ENCODE measurements at regions not wholly inside any gene's neighbourhood (a gene's known extent, or its start where the extent isn't known, plus 50 kb on each side); places are given as distances from the start of the nearest gene placed in this dataset.

- no peak for DNase-seq (ENCODE audit: low read depth)
- H3K4me3 ChIP-seq (ENCODE audit: low read depth, low read length) = no peak overlapping the region
- TF ChIP-seq CTCF (IDR thresholded peaks at IDR 0.05; ENCODE audit: insufficient read depth, low read depth, low read length) = no peak
These were observed 150.0 kb upstream of the AHI1 start for GRCh38 chr6:135647521-135647920.

DNA sequence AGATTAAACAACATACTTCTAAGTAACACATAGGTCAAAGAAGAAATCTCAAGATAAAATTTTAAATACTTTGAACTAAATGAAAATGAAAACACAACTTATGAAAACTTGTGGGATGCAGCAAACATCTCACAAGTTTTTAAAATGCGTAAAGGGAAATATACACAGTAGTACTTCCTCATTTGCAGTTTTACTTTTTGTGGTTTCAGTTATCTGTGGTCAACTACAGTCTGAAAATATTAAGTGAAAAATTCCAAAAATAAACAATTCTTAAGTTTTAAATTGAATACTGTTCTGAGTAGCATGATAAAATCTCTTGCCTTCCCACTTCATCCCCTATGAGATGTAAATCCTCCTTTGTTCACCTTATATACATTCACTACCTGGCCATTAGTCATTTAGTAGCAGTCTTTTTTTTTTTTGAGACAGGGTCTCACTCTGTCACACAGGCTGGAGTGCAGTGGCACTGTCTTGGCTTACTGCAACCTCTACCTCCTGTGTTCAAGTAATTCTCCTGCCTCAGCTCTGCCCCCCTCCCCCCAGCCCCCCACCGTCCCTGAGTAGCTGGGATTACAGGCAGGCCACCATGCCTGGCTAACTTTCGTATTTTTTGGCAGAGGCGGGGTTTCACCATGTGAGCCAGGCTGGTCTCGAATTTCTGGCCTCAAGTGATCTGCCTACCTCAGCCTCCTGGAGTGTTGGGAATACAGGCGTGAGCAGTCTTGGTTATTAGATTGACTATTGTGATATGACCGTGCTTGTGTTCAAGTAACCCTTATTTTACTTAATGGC is 154.6 kb upstream of the AHI1 start:
- no peak overlapping the region for H3K4me3 ChIP-seq (ENCODE audit: low read depth, low read length)
- no peak for DNase-seq (ENCODE audit: low read depth)
- TF ChIP-seq CTCF (IDR thresholded peaks at IDR 0.05; ENCODE audit: insufficient read depth, low read depth, low read length) = no peak

- TF ChIP-seq CTCF (IDR thresholded peaks at IDR 0.05; ENCODE audit: insufficient read depth, low read depth, low read length) = no peak
- peak; percentile 11 for DNase-seq (ENCODE audit: low read depth)
- no peak overlapping the region for H3K4me3 ChIP-seq (ENCODE audit: low read depth, low read length)
These were observed 157.5 kb upstream of the AHI1 start for GRCh38 chr6:135655055-135655454.

DNA sequence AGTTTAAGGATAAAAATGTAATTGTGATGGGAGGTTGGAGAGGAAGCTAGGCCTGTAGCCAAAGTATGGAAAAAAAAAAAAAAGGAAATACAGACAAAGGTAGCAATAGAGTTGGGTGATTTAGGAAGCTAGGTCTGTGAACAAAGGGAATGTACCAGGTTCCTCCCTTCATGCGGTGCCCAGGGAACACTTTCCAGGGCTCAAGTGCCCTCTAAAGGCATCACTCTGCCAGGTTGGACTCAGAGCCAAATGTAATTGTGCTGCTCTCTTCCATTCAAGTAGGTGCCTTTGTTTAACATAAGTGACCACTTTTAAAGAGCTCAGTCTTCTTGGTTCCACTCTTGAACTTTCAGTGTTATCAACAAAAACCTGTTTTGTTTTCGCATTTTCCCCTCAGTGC is 159.7 kb upstream of the AHI1 start:
- no peak for DNase-seq (ENCODE audit: low read depth)
- no peak for TF ChIP-seq CTCF (IDR thresholded peaks at IDR 0.05; ENCODE audit: insufficient read depth, low read depth, low read length)

GRCh38 chr6:135658481-135658880 is 160.9 kb upstream of the AHI1 start:
- no peak for TF ChIP-seq CTCF (IDR thresholded peaks at IDR 0.05; ENCODE audit: insufficient read depth, low read depth, low read length)
- no peak overlapping the region for H3K4me3 ChIP-seq (ENCODE audit: low read depth, low read length)
- no peak for DNase-seq (ENCODE audit: low read depth)

More for the DNA sequence above, 159.7 kb upstream of the AHI1 start:
- H3K4me3 ChIP-seq (ENCODE audit: low read depth, low read length) = no peak overlapping the region

DNA sequence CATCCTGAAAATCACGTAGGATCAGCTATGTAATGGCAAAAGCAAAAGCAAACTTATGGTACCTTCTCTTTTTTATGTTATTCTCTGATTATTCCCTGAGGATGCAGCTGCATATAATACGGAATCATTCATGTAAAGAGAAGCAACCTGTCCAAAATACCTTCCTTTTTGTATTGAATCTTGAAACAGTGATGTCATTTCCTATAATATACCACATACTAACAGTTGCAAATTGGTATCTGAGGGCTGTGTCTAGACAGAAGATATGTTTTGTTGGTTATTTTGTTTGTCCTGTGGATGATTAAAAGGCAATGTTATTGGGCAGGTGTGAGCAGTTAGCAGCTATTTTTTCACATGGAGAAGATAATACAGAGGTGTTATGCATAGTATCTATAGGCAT is 161.4 kb upstream of the AHI1 start:
- no peak for DNase-seq (ENCODE audit: low read depth)

More for the DNA sequence above, 161.4 kb upstream of the AHI1 start:
- no peak for TF ChIP-seq CTCF (IDR thresholded peaks at IDR 0.05; ENCODE audit: insufficient read depth, low read depth, low read length)
- H3K4me3 ChIP-seq (ENCODE audit: low read depth, low read length) = no peak overlapping the region

Measured in fibroblast of villous mesenchyme (primary cell).